Brain pericyte (primary cell): ENCODE measurements at regions not wholly inside any gene's neighbourhood (a gene's known extent, or its start where the extent isn't known, plus 50 kb on each side); places are given as distances from the start of the nearest gene placed in this dataset.

Experiments used
- DNase-seq: peaks from one replicate; pipeline ENCODE4 v3.0.0-alpha.2; 2012; ENCODE audit warnings: low read depth, low spot score

DNA sequence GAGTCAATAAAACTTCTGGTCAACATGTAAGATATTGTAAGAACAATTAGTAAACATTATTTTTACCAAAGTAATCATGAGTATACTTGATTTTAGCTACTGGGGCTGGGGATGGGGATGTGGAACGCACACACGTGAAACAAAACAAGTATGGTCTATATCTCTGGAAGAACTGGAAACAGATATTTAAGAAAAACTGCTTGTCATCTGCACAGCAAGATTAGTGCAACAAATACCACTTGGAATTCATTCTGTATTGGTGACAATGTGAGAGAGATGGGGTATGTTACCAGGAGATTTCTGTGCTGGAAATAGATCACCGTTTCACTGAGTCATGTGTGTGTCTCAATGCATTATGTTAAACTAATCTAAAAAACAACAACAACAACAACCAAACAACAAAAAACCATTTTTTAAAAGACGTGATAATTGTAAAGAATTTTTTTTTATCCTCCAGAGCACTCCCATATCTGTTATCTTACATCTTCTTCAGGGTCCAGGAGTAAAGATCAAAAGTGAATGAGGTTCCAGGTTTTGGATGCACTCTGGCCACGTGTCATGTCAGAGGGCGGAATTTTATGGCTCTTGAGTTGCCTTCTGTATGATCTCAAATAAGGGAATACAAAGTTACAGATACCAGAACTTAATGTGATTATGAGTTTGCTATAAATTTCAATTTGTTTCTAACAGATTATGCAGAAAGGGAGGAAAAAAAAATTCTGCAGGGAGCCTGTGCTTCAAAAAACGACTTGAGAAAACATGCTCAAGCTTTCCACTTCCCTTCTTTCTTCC, 153.0 kb downstream of the BBOX1 start:
- no peak for DNase-seq

GRCh38 chr11:27192184-27192583, 151.6 kb downstream of the BBOX1 start:
- no peak for DNase-seq

DNA sequence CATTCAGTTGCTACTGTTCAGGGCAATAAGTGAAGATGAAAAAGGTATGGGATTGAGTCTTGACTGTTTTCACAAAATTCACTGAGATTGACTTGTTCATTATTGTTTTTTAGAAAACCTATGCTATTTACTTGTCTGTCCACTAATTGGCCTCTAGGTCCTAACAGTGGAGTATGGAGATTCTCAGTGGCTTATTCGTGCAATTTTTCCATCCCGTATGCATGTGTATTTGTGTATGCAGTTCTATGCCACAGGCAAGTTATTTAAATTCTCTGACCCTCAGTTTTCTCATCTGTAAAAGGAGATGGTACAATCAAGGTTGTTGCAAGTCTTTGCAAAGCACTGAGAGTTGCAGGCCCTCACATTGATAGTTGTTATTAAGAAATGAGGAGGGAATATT, 151.0 kb downstream of the BBOX1 start:
- DNase-seq = no peak

DNA sequence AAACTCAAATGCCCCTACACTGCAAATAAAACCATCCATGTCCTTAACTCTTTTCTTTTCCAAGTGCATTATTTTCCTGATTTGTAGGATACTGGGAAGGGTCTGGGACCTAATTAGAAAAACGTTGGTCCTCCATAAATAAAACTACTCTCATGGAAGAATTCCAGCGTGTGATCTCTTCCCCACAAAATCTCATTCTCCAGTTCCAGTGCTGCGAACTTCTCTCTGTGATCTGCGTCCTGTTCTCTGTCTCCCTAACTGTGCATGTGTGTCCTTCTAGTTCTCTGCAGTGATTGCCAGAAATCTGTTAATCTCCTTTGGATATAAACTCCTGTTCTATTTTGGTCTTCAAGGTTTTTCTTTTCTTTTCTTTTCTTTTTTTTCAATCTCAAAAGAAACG, 148.1 kb downstream of the BBOX1 start:
- no peak for DNase-seq

- DNase-seq = no peak
Measured at GRCh38 chr11:27187848-27188621, 147.4 kb downstream of the BBOX1 start.

- no peak for DNase-seq
Measured at GRCh38 chr11:27187075-27187847, 146.6 kb downstream of the BBOX1 start.

- DNase-seq = no peak
Measured at GRCh38 chr11:27186580-27186979, 146.0 kb downstream of the BBOX1 start.

DNA sequence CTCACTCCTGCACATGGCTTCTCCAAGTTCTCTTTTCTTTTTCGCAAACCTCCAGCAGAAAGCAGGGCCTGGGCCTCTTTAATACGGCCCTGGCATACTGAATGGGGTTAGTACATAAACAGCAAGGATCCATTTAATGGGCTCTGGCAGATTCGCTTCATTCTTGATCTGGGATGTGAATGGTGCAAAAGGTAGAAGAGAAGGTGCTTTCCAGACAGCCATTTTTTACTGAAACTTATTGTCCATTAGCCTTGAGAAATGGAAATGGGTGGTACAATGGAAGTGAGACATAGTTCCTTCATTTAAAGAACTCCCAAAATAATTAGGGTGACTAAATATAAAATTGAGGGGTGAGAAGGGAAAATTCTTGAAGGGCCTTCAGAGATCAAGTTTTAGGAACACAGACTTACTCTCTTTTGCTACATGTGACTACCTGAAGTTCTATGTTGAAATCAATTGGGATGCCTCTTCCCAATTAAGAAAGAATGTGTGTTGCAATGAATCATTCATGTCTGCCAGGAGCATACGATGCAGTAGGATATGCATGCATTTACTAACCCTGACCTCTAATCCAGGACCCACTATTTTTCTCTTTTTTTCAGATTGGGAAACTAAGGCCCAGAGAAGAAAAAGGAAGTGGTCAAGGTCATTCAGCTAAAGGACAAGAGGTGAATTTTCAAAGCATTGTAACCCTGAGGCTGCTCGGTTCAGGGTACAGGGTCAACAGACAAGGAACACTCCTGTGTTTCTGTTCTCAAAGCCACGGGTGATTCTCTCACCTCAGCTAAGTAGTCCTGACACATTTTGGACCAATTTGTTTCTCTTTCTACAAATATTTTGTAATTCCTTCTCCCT, 144.1 kb downstream of the BBOX1 start:
- no peak for DNase-seq

- no peak for DNase-seq
Measured at GRCh38 chr11:27183672-27184457, 143.2 kb downstream of the BBOX1 start.

GRCh38 chr11:27179334-27179733, 138.7 kb downstream of the BBOX1 start:
- DNase-seq = no peak

- DNase-seq = no peak
Measured at GRCh38 chr11:27178859-27179258, 138.2 kb downstream of the BBOX1 start.
